Inflammatory macrophage (primary cell): ENCODE measurements at regions not wholly inside any gene's neighbourhood (a gene's known extent, or its start where the extent isn't known, plus 50 kb on each side); places are given as distances from the start of the nearest gene placed in this dataset.

Experiments used
- DNase-seq, 2 donors: peaks; one replicate each; pipeline ENCODE4 v3.0.0-alpha.2; 2020 to 2022

DNA sequence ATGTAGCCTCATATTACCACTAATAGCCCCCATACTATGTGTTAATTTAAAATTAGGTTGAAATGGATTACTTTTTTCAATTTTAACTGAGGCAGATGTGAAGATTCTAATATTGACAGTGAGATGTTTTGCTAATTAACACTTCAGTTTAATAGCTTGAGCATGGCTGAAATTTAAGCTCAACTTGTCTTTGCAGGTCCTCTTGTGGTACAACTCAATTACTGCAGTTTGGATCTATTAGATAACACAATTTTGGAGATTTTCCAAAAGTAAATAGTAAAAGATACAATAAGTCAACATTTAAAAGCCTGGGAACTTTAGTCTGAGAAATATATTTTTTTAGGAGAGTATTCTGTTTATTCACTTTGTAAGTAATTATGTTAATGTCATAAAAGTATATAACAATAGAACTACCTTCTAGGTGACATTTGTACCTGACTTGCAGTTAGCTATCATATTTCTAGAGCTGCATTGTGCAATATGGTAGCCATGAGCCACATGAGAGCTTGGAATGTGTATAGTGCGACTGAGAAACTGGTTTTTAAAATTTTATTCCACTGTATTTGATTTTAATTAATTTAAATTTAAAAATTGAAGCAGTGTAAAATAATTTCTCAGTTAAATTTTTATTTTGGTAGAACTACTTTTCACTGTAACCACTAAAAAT is 73.1 kb upstream of the FMR1 start:
- DNase-seq: no peak

DNA sequence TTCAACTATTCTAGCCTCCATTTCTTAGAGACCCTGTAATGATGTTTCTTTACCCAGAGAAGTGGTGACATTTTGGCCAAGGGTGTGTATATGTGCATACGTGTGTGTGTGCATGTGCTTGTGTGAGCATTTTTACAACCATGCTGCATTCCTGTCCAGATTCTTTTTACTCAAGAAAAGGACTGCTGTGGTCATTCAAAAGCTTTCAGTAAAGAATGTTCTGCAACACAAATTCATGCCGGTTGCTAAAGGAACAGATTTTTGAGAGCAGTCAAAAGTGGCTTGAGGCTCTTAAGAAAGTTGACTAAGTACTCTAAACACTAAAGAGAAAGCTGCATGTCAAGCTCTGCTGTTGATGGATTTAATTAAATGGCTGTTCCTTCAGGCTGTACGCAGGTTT is 65.0 kb upstream of the FMR1 start:
- no peak for DNase-seq

DNA sequence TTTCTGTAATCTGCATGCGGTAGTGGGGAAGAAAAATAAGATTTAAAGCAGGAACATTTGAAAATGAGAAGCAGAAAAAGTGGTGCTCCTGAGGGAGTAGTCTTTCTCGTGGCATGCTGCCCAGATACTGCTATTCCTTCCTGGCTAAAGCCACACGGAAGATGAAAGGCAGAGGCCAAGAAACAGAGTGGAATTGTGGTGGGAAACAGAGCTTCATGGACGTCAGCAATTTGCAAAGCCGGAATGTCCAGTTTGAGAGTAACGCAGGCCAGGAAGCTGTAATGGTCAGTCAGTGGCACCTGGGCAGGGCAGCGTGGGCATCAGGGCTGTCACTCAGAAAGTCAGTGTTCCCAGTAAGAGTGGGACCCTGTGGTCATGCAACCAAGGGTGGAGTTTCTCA is 63.7 kb upstream of the FMR1 start:
- DNase-seq: no peak

DNA sequence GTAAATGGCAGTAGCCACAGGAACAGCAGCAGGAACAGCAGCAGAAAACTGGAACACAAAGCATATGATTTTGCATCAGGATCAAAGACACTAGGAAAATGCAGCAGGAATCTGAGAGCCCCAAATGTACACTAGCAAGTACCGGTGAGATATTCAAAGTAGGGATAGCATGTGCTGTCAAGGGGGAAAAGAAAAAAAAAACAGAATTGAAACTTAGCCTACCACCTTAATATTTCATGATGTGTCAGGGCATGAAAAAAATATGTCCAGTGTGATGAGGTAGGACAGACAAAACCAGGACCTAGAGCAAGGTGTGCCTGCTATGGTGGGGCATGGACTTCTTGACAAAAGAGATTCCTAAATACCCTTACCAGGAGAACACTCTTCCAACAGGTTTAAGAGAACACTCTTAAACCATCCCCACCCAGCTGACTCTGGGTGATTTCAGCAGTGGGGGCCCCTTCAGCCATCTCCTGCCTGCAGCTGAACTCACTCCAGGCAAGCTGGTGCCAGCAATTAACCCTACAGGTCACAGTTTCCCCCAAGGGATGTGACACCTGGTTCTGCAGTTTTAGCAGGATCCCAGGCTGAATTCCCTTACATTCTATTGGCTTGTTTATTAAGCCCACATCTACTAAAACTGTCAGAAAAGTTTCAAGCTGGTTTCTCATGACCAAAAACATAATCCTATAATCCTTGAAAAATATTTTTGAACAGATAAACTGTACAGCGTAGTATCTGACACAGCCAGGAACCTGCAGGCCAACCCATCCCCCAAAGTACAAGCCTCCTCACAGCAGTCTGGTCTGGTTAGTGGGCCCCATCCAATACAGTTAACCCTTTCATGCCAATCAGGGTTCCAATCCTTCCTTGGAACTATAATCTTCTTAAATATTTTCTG is 62.9 kb upstream of the FMR1 start:
- no peak for DNase-seq

DNA sequence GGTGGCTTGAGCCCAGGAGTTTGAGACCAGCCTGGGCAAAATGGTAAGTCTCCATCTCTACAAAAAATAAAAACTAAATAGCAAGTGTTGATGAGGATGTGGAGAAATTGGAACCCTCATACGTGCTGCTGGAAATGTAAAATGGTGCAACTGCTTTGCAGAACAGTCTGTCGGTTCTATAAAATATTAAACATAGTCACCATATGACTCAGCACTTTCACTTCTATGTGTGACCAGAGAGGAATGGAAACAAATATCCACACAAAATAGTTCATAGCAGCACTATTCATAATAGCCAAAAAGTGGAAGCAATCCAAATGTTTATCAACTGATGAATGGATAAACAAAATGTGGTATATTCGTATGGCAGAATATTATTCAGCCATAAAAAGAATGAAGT is 60.8 kb upstream of the FMR1 start:
- peak in 1 of 2 donors; percentile 2 for DNase-seq

DNA sequence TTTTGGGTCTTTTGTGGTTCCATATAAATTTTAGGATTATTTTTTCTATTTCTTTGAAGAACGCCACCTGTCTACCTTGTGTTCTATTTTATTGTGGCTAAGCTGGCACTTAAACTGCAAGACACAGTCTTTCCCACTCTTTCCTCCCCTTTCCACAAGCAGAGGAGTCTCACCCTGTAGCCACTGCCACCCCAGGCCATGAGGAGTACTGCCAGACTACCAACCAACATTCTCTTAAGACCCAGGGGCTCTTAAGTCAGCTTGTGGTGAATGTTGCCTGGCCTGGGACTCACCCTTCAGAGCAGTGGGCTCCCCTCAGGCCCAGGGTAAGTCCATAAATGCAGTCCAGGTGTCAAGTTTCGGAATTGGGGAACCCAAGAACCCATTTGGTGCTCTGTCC is 58.0 kb upstream of the FMR1 start:
- DNase-seq: no peak

DNA sequence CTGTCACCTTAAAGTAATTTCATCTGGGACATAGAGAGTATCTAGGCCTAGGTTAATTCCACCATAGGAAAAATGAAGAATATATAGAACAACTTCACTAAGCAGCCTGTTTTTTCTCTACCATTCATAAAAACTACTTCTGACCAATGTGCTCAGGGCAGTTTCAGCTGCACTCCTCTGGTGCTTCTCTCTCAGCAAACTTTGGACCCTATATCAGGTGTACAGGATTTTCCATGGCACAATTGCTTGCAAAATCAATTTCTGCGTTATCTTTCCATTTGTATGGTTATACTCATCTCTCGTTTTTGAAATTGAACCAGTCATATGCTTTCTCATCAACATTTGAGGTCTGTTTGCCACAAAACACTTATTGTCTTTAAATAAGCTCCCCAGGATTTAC is 52.1 kb upstream of the FMR1 start:
- DNase-seq: no peak
